GM13976 (cell line): ENCODE measurements at regions not wholly inside any gene's neighbourhood (a gene's known extent, or its start where the extent isn't known, plus 50 kb on each side); places are given as distances from the start of the nearest gene placed in this dataset.

ENCODE experiments used
- DNase-seq: peaks from one replicate; pipeline ENCODE4 v3.0.0; 2012; ENCODE audit warnings: low spot score
- CTCF ChIP-seq: IDR thresholded peaks from 2 replicates; pipeline ENCODE4 v1.5.1; 2012; ENCODE audit warnings: borderline replicate concordance, mild to moderate bottlenecking; ENCODE audit not compliant: insufficient read depth; ENCODE audit errors: extremely low read depth, missing control alignments, control extremely low read depth
- in situ Hi-C: fragments of 300-500 bp; cut with MboI; formaldehyde crosslinking; loops from one replicate; pipeline ENCODE4 v1.12.0; 2022; ENCODE audit warnings: low sequenced_read_pairs, mixed read lengths, inconsistent platforms; ENCODE audit not compliant: unreplicated experiment

DNA sequence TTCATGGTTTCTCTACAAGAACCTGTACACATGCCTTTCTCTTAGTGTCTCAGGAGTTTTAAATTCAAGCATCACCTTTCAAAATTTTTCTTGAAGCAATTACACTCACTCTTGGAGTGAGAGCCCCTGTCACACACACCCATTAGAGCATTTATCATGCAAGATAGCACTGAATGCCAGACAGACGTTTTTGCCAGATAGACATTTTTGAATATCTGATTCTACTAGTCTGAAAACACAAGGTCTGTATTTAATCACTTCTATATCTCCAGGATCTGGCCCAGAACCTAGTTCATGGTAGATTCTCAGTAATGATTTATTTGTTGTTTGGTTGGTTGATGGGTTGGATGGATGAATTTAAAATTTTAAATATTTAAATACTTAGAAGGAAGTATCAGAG is 60.9 kb upstream of the PDE1C start:
- in situ Hi-C loops, result no loop called here
- TF ChIP-seq CTCF, result no peak
- no peak for DNase-seq

DNA sequence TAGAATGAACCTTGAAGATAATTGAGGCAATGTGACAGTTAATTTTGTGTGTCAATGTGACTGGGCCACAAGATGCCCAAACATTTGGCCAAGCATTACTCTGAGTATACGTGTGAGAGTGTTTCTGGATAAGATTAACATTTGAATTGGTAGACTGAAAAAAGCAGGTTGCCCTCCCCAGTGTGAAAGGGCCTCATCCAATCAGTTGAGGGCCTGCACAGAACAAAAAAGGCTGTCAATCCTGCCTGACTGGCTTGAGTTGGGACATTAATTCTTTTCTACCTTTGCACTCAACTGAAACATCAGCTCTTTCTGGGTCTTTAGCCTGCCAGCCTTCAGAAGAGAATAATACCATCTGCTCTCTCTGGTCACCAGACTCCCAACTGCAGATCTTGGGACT is 56.6 kb upstream of the PDE1C start:
- TF ChIP-seq CTCF, result no peak
- no peak for DNase-seq
- in situ Hi-C loops, result no loop called here
